WTC11 (cell line): ENCODE measurements at regions not wholly inside any gene's neighbourhood (a gene's known extent, or its start where the extent isn't known, plus 50 kb on each side); places are given as distances from the start of the nearest gene placed in this dataset.

Source experiments
- ATAC-seq: fragments of 200-7000 bp; cut with Tn5 transposase; 2 replicates; pipeline ENCODE4 v1.10.0; 2021; ENCODE audit warnings: mild to moderate bottlenecking, moderate library complexity
- CTCF ChIA-PET: fragments of 300-600 bp; sonication (Branson Sonifier 250); formaldehyde crosslinking; loops from one replicate; lab custom pipeline; 2021; ENCODE audit warnings: antibody characterized with exemption; lab: Charles Lee
- POLR2A ChIA-PET: fragments of 350-600 bp; sonication (Branson Sonifier 250); formaldehyde crosslinking; loops from one replicate; lab custom pipeline; 2021; ENCODE audit warnings: antibody characterized with exemption; lab: Charles Lee
- DNase-seq: peaks from one replicate; pipeline ENCODE4 v3.0.0; 2021; ENCODE audit warnings: low spot score
- H3K27ac Mint-ChIP-seq: 2 replicates; pipeline ENCODE4 v1.8.0; 2021; ENCODE audit warnings: mixed read lengths
- H3K27me3 Mint-ChIP-seq: 2 replicates; pipeline ENCODE4 v1.8.0; 2021; ENCODE audit warnings: low read depth, mild to moderate bottlenecking, moderate library complexity, mixed read lengths
- H3K36me3 Mint-ChIP-seq: 2 replicates; pipeline ENCODE4 v1.8.0; 2021; ENCODE audit warnings: mixed read lengths
- H3K4me1 Mint-ChIP-seq: 2 replicates; pipeline ENCODE4 v1.8.0; 2022; ENCODE audit warnings: mixed read lengths
- H3K4me3 Mint-ChIP-seq: 2 replicates; pipeline ENCODE4 v1.8.0; 2021; ENCODE audit warnings: mild to moderate bottlenecking, moderate library complexity, mixed read lengths
- H3K9me3 Mint-ChIP-seq: 2 replicates; pipeline ENCODE4 v1.8.0; 2021; ENCODE audit warnings: mixed read lengths
- CBFB ChIP-seq: sonication (generic); formaldehyde crosslinking; IDR thresholded peaks from 2 replicates; pipeline ENCODE4 v1.8.1; 2022; ENCODE audit warnings: mild to moderate bottlenecking, low read depth, missing genetic modification reagents
- EMX1 ChIP-seq: fragments of 250-450 bp; sonication (Bioruptor Pico); IDR thresholded peaks from 2 replicates; pipeline ENCODE4 v1.8.0; 2021; ENCODE audit warnings: mild to moderate bottlenecking
- ESRRA ChIP-seq: sonication (generic); formaldehyde crosslinking; IDR thresholded peaks from 2 replicates; pipeline ENCODE4 v1.8.1; 2022; ENCODE audit warnings: mild to moderate bottlenecking, missing genetic modification reagents, borderline replicate concordance
- FOXK1 ChIP-seq: sonication (generic); formaldehyde crosslinking; IDR thresholded peaks from 2 replicates; pipeline ENCODE4 v1.8.0; 2022; ENCODE audit warnings: mild to moderate bottlenecking, moderate library complexity, missing genetic modification reagents
- MYBL2 ChIP-seq: sonication (generic); formaldehyde crosslinking; IDR thresholded peaks from 2 replicates; pipeline ENCODE4 v1.8.1; 2023; ENCODE audit warnings: mild to moderate bottlenecking, moderate library complexity, missing genetic modification reagents
- NFATC4 ChIP-seq: fragments of 250-450 bp; sonication (Bioruptor Pico); IDR thresholded peaks from 2 replicates; pipeline ENCODE4 v1.9.0; 2021; ENCODE audit warnings: mild to moderate bottlenecking
- NR1H2 ChIP-seq: sonication (generic); formaldehyde crosslinking; IDR thresholded peaks from 2 replicates; pipeline ENCODE4 v1.9.0; 2021; ENCODE audit warnings: mild to moderate bottlenecking, moderate library complexity, missing genetic modification reagents
- NR2C2 ChIP-seq: sonication (generic); formaldehyde crosslinking; IDR thresholded peaks from 2 replicates; pipeline ENCODE4 v1.8.0; 2022; ENCODE audit warnings: mild to moderate bottlenecking, missing genetic modification reagents
- PRRX2 ChIP-seq: fragments of 250-450 bp; sonication (Bioruptor Pico); IDR thresholded peaks from 2 replicates; pipeline ENCODE4 v1.8.0; 2021; ENCODE audit warnings: mild to moderate bottlenecking
- RORB ChIP-seq: fragments of 250-450 bp; sonication (Bioruptor Pico); IDR thresholded peaks from 2 replicates; pipeline ENCODE4 v1.9.0; 2021; ENCODE audit warnings: mild to moderate bottlenecking
- SMAD3 ChIP-seq: sonication (generic); formaldehyde crosslinking; IDR thresholded peaks from 2 replicates; pipeline ENCODE4 v1.8.0; 2022; ENCODE audit warnings: missing genetic modification reagents, mild to moderate bottlenecking, borderline replicate concordance
- SMAD4 ChIP-seq: sonication (generic); formaldehyde crosslinking; IDR thresholded peaks from 2 replicates; pipeline ENCODE4 v1.8.0; 2022; ENCODE audit warnings: mild to moderate bottlenecking, missing genetic modification reagents
- SOX15 ChIP-seq: fragments of 250-450 bp; sonication (Bioruptor Pico); IDR thresholded peaks from 2 replicates; pipeline ENCODE4 v1.9.0; 2021; ENCODE audit warnings: mild to moderate bottlenecking
- TCF7 ChIP-seq: sonication (generic); formaldehyde crosslinking; IDR thresholded peaks from 2 replicates; pipeline ENCODE4 v1.8.0; 2022; ENCODE audit warnings: mild to moderate bottlenecking, low read depth, missing genetic modification reagents, moderate library complexity
- TP53 ChIP-seq: sonication (generic); formaldehyde crosslinking; IDR thresholded peaks from 2 replicates; pipeline ENCODE4 v1.8.1; 2023; ENCODE audit warnings: mild to moderate bottlenecking, missing genetic modification reagents
- ZMAT4 ChIP-seq: fragments of 250-450 bp; sonication (Bioruptor Pico); IDR thresholded peaks from 2 replicates; pipeline ENCODE4 v1.9.0; 2021; ENCODE audit warnings: mild to moderate bottlenecking
- ZNF138 ChIP-seq: sonication (generic); formaldehyde crosslinking; conservative IDR thresholded peaks from 2 replicates; pipeline ENCODE4 v1.8.1; 2022; ENCODE audit warnings: mild to moderate bottlenecking, moderate library complexity, missing genetic modification reagents
- ZNF423 ChIP-seq: fragments of 250-450 bp; sonication (Bioruptor Pico); IDR thresholded peaks from 2 replicates; pipeline ENCODE4 v2.1.2; 2022; ENCODE audit warnings: mild to moderate bottlenecking, moderate library complexity
- TF ChIP-seq, protein P1 (sequence below): fragments of 250-450 bp; sonication (Bioruptor Pico); IDR thresholded peaks from 2 replicates; pipeline ENCODE4 v2.1.2; 2022; ENCODE audit warnings: mild to moderate bottlenecking, moderate library complexity
- TF ChIP-seq, protein P2 (sequence below): fragments of 250-450 bp; sonication (Bioruptor Pico); IDR thresholded peaks from 2 replicates; pipeline ENCODE4 v1.9.0; 2021; ENCODE audit warnings: mild to moderate bottlenecking
- TF ChIP-seq, protein P3 (sequence below): sonication (generic); formaldehyde crosslinking; IDR thresholded peaks from 2 replicates; pipeline ENCODE4 v1.8.0; 2022; ENCODE audit warnings: mild to moderate bottlenecking, missing genetic modification reagents
- TF ChIP-seq, protein P4 (sequence below): fragments of 250-450 bp; sonication (Bioruptor Pico); IDR thresholded peaks from 2 replicates; pipeline ENCODE4 v1.8.0; 2021; ENCODE audit warnings: mild to moderate bottlenecking
- TF ChIP-seq, protein P5 (sequence below): sonication (generic); formaldehyde crosslinking; IDR thresholded peaks from 2 replicates; pipeline ENCODE4 v1.8.1; 2023; ENCODE audit warnings: mild to moderate bottlenecking, missing genetic modification reagents, moderate library complexity

DNA sequence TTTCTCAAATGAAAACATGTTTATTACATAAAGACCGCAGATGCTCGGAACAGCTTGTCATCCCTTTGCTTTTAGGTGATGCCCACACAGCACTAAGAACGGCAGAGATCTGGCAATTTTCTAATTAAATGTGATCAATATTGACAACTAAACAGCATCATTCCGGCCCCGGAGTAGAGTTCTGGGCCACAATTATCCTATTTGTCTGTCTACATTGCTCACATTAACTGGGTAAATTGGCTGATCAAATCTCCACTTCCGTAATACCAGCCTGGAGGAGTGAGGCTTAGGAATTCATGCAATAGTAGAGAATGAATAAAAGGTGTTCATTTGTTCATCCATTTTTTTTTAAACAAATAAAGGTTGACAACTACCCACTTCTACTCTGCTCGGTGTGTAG lies 245.1 kb upstream of the C9orf72 start (continued):
- TF ChIP-seq, protein P1, sequence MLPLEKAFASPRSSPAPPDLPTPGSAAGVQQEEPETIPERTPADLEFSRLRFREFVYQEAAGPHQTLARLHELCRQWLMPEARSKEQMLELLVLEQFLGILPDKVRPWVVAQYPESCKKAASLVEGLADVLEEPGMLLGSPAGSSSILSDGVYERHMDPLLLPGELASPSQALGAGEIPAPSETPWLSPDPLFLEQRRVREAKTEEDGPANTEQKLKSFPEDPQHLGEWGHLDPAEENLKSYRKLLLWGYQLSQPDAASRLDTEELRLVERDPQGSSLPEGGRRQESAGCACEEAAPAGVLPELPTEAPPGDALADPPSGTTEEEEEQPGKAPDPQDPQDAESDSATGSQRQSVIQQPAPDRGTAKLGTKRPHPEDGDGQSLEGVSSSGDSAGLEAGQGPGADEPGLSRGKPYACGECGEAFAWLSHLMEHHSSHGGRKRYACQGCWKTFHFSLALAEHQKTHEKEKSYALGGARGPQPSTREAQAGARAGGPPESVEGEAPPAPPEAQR (CRISPR knock-in tag) = no peak
- no peak for TF ChIP-seq RORB (CRISPR knock-in tag)
- no peak for TF ChIP-seq PRRX2 (CRISPR knock-in tag)
- TF ChIP-seq, protein P2, sequence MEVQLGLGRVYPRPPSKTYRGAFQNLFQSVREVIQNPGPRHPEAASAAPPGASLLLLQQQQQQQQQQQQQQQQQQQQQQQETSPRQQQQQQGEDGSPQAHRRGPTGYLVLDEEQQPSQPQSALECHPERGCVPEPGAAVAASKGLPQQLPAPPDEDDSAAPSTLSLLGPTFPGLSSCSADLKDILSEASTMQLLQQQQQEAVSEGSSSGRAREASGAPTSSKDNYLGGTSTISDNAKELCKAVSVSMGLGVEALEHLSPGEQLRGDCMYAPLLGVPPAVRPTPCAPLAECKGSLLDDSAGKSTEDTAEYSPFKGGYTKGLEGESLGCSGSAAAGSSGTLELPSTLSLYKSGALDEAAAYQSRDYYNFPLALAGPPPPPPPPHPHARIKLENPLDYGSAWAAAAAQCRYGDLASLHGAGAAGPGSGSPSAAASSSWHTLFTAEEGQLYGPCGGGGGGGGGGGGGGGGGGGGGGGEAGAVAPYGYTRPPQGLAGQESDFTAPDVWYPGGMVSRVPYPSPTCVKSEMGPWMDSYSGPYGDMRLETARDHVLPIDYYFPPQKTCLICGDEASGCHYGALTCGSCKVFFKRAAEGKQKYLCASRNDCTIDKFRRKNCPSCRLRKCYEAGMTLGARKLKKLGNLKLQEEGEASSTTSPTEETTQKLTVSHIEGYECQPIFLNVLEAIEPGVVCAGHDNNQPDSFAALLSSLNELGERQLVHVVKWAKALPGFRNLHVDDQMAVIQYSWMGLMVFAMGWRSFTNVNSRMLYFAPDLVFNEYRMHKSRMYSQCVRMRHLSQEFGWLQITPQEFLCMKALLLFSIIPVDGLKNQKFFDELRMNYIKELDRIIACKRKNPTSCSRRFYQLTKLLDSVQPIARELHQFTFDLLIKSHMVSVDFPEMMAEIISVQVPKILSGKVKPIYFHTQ (CRISPR knock-in tag) = no peak
- no peak for TF ChIP-seq SMAD4 (CRISPR knock-in tag)
- no peak for TF ChIP-seq EMX1
- no peak for TF ChIP-seq CBFB
- TF ChIP-seq SOX15 (CRISPR knock-in tag) = no peak
- TF ChIP-seq NR2C2 = no peak
- TF ChIP-seq MYBL2 (CRISPR knock-in tag) = no peak
- no peak for TF ChIP-seq ZNF423 (CRISPR knock-in tag)

DNA sequence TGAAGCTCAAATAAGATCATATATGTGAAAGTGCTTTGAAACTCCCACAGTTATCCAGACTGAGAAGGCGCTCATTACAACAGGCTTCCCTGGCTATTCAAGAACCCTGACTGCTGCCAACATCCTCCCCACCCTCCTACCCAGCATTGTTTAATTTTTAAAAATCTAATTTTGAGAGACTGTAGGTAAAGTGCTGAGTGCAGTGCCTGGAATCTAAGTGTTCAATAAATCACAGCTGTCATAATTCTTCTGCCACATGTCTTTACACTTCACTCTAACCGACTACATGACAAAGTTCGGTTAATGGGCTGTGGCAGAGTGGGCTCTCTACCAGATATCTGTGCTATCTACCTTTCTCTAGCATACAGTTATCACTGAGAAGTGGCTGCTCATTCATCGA lies 255.6 kb upstream of the C9orf72 start:
- ChIA-PET CTCF (no interaction called here), POLR2A (no interaction called here)
- Mint-ChIP-seq H3K36me3 (no peaks in the 10 kb centered on the region), H3K27ac (no peak overlapping the region), H3K27me3 (no peaks in the 10 kb centered on the region), H3K9me3 (0 out of 2 replicates have a peak, but pooled peaks cover 5% of the 10 kb centered on the region), H3K4me3 (no peak overlapping the region), H3K4me1 (peaks cover 15% of the 10 kb centered on the region)
- DNase-seq (no peak), ATAC-seq (no peak)
- TF ChIP-seq ZMAT4 (CRISPR knock-in tag) = no peak
- TF ChIP-seq NFATC4 (CRISPR knock-in tag) = no peak
- TF ChIP-seq, protein P3, sequence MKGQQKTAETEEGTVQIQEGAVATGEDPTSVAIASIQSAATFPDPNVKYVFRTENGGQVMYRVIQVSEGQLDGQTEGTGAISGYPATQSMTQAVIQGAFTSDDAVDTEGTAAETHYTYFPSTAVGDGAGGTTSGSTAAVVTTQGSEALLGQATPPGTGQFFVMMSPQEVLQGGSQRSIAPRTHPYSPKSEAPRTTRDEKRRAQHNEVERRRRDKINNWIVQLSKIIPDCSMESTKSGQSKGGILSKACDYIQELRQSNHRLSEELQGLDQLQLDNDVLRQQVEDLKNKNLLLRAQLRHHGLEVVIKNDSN (CRISPR knock-in tag) = no peak
- TF ChIP-seq, protein P4, sequence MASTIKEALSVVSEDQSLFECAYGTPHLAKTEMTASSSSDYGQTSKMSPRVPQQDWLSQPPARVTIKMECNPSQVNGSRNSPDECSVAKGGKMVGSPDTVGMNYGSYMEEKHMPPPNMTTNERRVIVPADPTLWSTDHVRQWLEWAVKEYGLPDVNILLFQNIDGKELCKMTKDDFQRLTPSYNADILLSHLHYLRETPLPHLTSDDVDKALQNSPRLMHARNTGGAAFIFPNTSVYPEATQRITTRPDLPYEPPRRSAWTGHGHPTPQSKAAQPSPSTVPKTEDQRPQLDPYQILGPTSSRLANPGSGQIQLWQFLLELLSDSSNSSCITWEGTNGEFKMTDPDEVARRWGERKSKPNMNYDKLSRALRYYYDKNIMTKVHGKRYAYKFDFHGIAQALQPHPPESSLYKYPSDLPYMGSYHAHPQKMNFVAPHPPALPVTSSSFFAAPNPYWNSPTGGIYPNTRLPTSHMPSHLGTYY = no peak
- no peak for TF ChIP-seq ZNF138 (CRISPR knock-in tag)
- TF ChIP-seq FOXK1 (CRISPR knock-in tag) = no peak
- TF ChIP-seq EMX1 = no peak
- no peak for TF ChIP-seq SMAD3 (CRISPR knock-in tag)
- no peak for TF ChIP-seq TCF7 (CRISPR knock-in tag)
- TF ChIP-seq NR1H2 (CRISPR knock-in tag) = no peak
- TF ChIP-seq, protein P5, sequence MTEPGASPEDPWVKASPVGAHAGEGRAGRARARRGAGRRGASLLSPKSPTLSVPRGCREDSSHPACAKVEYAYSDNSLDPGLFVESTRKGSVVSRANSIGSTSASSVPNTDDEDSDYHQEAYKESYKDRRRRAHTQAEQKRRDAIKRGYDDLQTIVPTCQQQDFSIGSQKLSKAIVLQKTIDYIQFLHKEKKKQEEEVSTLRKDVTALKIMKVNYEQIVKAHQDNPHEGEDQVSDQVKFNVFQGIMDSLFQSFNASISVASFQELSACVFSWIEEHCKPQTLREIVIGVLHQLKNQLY (CRISPR knock-in tag) = no peak
- no peak for TF ChIP-seq ESRRA (CRISPR knock-in tag)
- TF ChIP-seq TP53 (CRISPR knock-in tag) = no peak
